NCI-H1436 (cell line): ENCODE measurements at regions not wholly inside any gene's neighbourhood (a gene's known extent, or its start where the extent isn't known, plus 50 kb on each side); places are given as distances from the start of the nearest gene placed in this dataset.
A peak's percentile ranks its signal among the peaks of the same experiment; 100 is the strongest.

Experiments
- DNase-seq: peaks from one replicate; lab custom pipeline; 2025; lab: John Stamatoyannopoulos, UW

DNA sequence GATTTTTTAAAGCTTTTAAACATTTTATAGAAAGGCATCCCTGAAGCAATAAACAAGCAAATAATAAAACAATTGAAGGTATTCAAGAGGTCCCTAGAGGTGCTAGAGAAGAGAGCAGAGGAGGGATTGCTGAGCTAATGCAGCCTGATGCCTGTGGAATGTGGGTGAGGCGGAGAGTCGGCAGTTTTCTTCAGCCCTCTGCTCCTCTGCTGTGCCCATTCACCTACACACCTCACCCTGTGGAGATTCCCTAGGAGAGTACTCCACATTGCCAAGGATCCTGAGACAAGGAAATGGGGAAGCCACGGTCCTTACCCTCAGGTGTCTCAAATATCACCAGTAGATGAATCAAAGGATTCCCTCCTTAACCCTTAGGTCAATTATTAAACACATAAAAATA is 199.8 kb upstream of the POU3F2 start:
- DNase-seq, result no peak

- no peak for DNase-seq
These were observed 199.2 kb upstream of the POU3F2 start for GRCh38 chr6:98635191-98635590.

- no peak for DNase-seq
These were observed 197.4 kb upstream of the POU3F2 start for GRCh38 chr6:98636941-98637340.

DNA sequence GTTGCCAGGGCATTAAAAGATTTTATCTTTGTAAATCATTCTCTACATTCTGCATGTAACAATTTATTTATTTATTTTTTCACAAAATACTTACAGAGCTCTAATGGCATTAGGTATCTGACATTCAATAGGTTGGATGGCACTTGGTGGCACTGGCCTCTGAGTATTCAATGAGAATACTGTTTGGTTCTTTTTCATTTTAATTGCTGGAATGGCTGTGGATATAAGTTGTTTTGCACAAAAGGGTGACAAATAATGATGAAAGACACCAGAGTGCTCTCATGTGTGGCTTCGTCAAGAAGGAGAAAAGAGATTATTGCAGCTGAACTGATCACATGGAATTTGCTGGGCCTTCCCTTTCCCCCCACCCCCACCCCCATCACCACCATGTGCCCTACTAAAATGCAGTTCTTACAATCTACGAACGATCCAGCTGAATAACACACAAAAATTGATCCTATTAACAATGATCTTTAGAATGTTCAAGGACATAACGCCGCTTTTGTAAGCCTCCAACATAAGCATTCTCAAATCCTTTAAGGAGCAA is 195.2 kb upstream of the POU3F2 start:
- DNase-seq, result no peak

DNA sequence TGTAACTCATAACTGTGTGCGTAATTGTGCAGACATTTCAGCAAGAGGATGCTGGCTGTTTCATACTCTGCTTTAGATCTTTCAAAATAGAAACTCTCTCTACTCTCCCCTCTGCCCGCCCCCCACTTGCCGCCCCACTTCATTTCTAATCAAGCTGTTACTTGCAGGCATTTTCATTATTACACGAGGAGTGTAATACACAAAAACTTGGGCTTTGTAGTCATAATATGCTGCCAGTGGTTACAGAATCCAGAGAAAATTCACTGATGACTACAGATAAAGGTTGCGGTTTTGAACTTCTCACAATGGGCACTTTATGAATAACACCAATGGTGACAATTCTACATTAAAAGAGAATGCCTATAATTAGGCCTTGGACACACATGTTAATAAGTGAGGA is 194.0 kb upstream of the POU3F2 start:
- DNase-seq, result no peak

DNA sequence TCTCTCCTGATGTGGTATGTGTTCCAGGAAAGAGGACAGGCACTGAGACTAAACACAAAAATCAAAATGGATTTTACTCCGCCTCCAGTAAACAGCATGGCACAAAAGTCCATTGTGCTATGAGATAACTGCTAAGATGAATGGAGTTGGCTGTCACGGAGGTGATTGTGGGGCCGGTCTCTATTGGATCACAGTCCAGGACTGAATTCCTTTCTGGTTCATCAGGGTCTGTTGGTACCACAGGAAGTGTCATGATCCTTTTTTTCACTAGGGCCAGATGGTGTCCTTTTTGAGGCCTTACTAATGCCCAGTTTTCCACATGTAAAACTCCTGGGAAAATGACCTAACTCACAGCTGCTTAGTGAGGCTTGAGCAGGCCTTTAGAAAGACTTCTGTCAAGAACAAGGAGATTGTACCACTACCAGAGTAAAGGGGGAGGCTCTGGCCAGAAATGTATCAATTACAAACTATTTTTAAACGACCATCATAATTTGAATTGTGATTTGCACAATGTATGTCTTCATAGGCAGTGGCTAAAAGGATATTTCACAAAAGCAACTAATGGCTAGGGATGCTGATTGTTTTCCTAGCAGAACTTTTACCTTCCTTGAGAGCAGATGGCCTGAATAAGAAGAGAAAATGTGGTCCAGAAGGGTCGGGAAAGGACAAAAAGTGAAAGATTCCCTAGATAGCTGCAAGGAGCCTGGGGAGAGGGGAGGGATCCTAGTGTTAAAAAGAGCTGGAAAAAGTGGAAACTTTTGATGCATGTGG is 192.2 kb upstream of the POU3F2 start:
- DNase-seq, result no peak

- DNase-seq, result no peak
These were observed 190.3 kb upstream of the POU3F2 start for GRCh38 chr6:98644063-98644462.

GRCh38 chr6:98648211-98648914 is 186.0 kb upstream of the POU3F2 start:
- no peak for DNase-seq

DNA sequence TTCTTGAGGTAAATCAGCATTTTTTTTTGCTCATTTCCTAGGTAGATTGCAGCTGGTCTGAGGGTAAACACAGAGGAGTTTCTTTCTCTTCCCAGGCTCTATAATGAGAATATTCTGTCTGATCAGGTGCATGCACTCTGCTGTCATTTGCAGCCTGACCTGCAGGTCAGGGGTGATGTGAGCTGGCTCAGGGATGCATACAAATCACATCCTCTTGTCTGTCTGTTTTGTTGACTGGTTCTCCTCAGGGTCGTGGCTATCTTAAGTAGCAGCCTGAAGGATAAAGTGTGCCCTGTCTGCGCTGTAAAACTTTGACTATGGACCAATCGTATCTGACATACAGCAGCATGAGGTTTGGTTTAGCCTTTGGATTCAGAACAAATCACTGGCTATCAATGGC is 183.4 kb upstream of the POU3F2 start:
- no peak for DNase-seq

GRCh38 chr6:98653179-98653578 is 181.2 kb upstream of the POU3F2 start:
- no peak for DNase-seq

GRCh38 chr6:98657764-98658163 is 176.6 kb upstream of the POU3F2 start:
- no peak for DNase-seq

GRCh38 chr6:98669371-98669770 is 165.0 kb upstream of the POU3F2 start:
- peak; percentile 13 for DNase-seq

DNA sequence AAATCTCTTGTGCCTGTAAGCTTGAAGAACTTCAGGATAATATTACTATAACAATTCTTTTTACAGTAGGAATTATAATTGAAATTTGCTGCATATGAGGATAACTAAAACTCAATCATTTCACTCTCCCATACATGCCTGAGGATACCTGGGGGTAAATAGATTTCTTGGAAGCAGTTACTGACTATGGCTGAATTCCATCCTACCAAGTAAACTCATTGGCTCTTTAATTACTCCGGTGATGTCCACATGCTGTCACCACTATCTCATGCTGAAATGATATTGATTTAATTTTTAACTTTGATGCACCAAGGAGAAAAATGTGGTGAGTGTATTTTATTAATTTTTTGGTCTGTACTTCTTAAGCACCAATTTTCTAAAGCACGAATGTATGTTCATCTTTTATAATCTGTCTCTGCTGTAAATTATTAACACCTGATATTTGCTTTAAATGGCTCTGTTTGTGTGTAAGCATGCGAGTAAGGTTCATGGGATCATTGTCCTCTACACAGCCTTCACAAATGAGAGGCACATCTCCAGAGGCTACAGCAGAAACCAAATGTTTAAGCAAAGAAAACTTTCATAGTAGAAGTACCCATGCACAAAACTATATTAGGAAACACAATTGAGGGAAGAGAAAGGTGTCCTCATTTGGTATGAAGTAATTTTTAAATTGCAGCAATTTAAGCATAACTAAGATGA is 164.2 kb upstream of the POU3F2 start:
- DNase-seq, result no peak

DNA sequence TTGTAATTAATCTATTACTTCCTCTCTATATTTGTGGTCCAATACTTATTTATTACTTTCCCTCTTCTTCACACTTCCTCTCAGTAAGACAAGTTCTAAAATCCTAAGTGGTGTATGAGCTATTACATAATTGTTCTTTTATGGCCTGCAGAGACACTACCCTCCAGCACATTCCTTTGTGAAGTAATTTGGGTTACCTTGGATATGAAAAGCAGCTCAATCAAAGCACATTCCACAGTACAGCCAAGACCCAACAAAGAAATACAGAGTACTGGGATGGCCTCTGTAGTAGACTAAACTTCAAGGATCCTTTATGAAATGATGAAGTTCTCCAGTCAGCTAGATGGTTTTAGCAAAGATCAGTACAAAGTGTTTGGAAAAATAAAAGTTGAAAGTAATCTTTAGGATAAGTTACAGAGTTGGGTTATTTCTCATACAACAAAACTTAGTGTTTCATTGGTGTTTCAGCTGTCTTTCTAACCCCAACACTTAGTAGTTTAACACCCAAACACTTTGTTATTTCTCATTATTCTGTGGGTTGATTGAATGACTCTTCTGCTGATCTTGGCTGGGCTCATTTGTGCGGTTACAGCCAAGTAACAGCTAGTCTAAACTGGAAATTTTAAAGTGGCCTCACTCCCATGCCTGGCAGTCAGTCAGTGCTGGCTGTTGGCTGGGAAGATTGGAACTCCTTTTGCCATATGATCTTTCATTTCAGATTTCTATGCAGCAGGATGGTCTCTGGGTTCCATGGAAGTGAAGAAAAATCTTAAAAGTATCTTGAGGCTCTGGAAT is 161.5 kb upstream of the POU3F2 start:
- DNase-seq, result no peak

GRCh38 chr6:98678481-98678880 is 155.9 kb upstream of the POU3F2 start:
- no peak for DNase-seq

- no peak for DNase-seq
These were observed 148.3 kb upstream of the POU3F2 start for GRCh38 chr6:98686008-98686601.

- no peak for DNase-seq
These were observed 146.6 kb upstream of the POU3F2 start for GRCh38 chr6:98687752-98688151.

DNA sequence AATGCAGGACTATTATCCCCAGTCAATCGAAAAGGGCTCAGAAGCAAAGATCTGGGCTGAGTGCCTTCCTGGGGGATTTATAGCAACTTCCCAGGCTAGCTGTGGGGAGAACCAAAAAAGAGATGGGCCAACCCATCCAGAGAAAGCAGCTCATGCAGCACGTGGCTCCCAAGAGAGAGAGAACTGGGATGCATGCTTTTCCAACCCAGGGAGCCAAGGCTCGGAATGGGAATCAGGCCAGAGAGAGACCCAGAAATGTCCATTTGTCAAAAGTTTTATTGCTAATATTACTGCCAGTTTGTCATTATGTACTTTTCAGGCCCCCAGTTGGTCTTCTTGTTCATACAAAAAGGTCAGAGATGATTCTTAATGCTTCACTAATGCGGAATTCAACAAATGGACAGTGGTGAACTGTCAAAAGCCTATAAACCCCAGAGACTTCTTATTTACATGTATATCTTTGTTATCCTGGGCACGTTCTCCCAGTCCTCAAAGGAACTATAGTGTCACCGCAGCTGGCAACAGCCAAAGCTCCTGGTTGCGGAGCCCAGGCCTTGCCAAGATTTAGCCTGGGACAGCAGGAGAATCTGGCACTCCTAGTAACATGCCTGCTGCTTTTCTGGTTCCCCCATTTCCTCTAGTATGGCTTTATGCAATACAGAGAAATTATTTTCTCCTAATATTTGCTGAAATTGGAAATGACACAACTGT is 139.1 kb upstream of the POU3F2 start:
- DNase-seq, result no peak

GRCh38 chr6:98711380-98711779 is 123.0 kb upstream of the POU3F2 start:
- no peak for DNase-seq

DNA sequence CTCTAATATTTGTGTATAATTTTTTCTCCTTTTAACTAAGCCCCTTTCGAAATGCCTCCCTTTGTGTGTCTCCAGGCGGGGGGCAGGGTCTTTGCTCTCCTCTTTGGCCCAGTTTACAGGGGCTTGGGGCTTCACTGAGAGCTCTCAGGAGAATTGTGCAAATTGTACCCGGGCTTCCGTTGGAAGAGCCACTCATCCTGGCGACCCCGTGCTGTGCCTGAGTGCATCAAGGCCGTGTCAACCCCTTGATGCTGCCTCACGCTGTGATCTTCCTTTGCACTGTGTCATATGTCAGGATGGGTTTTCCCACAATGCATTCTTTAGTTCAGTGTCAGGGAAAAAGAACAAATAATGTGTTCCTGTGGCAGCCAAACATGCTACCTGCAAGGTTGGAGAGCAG is 118.0 kb upstream of the POU3F2 start:
- DNase-seq, result no peak

- DNase-seq, result no peak
These were observed 117.0 kb upstream of the POU3F2 start for GRCh38 chr6:98717322-98717877.
